Neural progenitor cell (in vitro differentiated cells): ENCODE measurements at regions not wholly inside any gene's neighbourhood (a gene's known extent, or its start where the extent isn't known, plus 50 kb on each side); places are given as distances from the start of the nearest gene placed in this dataset.

Source experiments
- CTCF ChIP-seq: fragments of 200-600 bp; sonication (generic); IDR thresholded peaks from 2 replicates; pipeline ENCODE4 v1.5.1; 2017; ENCODE audit warnings: antibody characterized with exemption, mild to moderate bottlenecking
- EZH2 ChIP-seq: fragments of 200-600 bp; sonication (generic); IDR thresholded peaks from 2 replicates; pipeline ENCODE4 v1.6.1; 2017; ENCODE audit warnings: antibody characterized with exemption, mild to moderate bottlenecking, moderate library complexity
- EZH2phosphoT487 ChIP-seq: fragments of 200-600 bp; sonication (generic); IDR thresholded peaks from 2 replicates; pipeline ENCODE4 v1.6.1; 2017; ENCODE audit warnings: antibody characterized with exemption

GRCh38 chr1:62993844-62994243 lies 209.9 kb downstream of the ATG4C start:
- TF ChIP-seq CTCF (no peak), EZH2phosphoT487 (no peak), EZH2 (no peak)
